ENCODE measurements at regions not wholly inside any gene's neighbourhood (a gene's known extent, or its start where the extent isn't known, plus 50 kb on each side); places are given as distances from the start of the nearest gene placed in this dataset.

- no peak overlapping the region for H3K4me3 ChIP-seq (replicated peaks; ENCODE audit: low read depth, low read length)
- TF ChIP-seq, protein P1, sequence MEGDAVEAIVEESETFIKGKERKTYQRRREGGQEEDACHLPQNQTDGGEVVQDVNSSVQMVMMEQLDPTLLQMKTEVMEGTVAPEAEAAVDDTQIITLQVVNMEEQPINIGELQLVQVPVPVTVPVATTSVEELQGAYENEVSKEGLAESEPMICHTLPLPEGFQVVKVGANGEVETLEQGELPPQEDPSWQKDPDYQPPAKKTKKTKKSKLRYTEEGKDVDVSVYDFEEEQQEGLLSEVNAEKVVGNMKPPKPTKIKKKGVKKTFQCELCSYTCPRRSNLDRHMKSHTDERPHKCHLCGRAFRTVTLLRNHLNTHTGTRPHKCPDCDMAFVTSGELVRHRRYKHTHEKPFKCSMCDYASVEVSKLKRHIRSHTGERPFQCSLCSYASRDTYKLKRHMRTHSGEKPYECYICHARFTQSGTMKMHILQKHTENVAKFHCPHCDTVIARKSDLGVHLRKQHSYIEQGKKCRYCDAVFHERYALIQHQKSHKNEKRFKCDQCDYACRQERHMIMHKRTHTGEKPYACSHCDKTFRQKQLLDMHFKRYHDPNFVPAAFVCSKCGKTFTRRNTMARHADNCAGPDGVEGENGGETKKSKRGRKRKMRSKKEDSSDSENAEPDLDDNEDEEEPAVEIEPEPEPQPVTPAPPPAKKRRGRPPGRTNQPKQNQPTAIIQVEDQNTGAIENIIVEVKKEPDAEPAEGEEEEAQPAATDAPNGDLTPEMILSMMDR (IDR thresholded peaks at IDR 0.05; ENCODE audit: low read depth, low read length, missing control alignments): no peak
- no peak for DNase-seq (ENCODE audit: extremely low read depth, low read depth)
Observed at GRCh38 chr20:57907131-57908000, 197.6 kb upstream of the PMEPA1 start.

GRCh38 chr20:57905448-57905847 lies 195.6 kb upstream of the PMEPA1 start:
- no peak overlapping the region for H3K4me3 ChIP-seq (replicated peaks; ENCODE audit: low read depth, low read length)
- TF ChIP-seq, protein P1 (IDR thresholded peaks at IDR 0.05; ENCODE audit: low read depth, low read length, missing control alignments): no peak

GRCh38 chr20:57904314-57905105 lies 194.7 kb upstream of the PMEPA1 start:
- DNase-seq (ENCODE audit: extremely low read depth, low read depth): no peak
- TF ChIP-seq, protein P1 (IDR thresholded peaks at IDR 0.05; ENCODE audit: low read depth, low read length, missing control alignments): no peak
- H3K4me3 ChIP-seq (replicated peaks; ENCODE audit: low read depth, low read length): no peak overlapping the region

More at GRCh38 chr20:57905448-57905847, 195.6 kb upstream of the PMEPA1 start:
- DNase-seq (ENCODE audit: extremely low read depth, low read depth): no peak

DNA sequence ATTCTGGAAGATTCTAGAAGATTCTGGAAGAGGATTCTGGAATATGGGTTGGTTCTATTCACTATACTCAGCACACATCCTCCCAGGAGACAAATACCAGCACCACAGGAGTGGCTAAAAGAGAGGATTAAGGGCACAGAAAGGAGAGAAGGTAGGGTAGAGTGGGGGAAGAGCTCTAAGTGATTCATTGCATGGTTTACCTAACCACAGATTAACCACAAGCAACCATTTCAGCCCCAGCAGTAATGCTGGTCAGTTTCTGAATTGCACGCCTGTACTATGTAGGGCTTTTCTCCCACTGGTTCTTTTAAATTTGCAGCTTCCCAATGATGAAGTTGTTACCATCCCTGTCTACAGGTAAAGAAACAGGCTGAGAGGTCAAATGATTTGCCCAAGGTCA lies 192.7 kb upstream of the PMEPA1 start:
- peak; percentile 41 for DNase-seq (ENCODE audit: extremely low read depth, low read depth)

GRCh38 chr20:57901526-57901925 lies 191.7 kb upstream of the PMEPA1 start:
- no peak for DNase-seq (ENCODE audit: extremely low read depth, low read depth)
- H3K4me3 ChIP-seq (replicated peaks; ENCODE audit: low read depth, low read length): no peak overlapping the region
- TF ChIP-seq, protein P1 (IDR thresholded peaks at IDR 0.05; ENCODE audit: low read depth, low read length, missing control alignments): no peak

More for the DNA sequence above, 192.7 kb upstream of the PMEPA1 start:
- TF ChIP-seq, protein P1 (IDR thresholded peaks at IDR 0.05; ENCODE audit: low read depth, low read length, missing control alignments): no peak
- H3K4me3 ChIP-seq (replicated peaks; ENCODE audit: low read depth, low read length): no peak overlapping the region

- no peak for DNase-seq (ENCODE audit: extremely low read depth, low read depth)
- TF ChIP-seq, protein P1 (IDR thresholded peaks at IDR 0.05; ENCODE audit: low read depth, low read length, missing control alignments): no peak
- no peak overlapping the region for H3K4me3 ChIP-seq (replicated peaks; ENCODE audit: low read depth, low read length)
Observed at GRCh38 chr20:57900226-57900905, 190.6 kb upstream of the PMEPA1 start.

All from HFF-Myc (cell line).